Transverse colon (tissue), 4 donors: ENCODE measurements at regions not wholly inside any gene's neighbourhood (a gene's known extent, or its start where the extent isn't known, plus 50 kb on each side); places are given as distances from the start of the nearest gene placed in this dataset.

Experiments
- DNase-seq: peaks from one replicate; pipeline ENCODE4 v3.0.0-alpha.2; 2019
- H3K27ac ChIP-seq, 4 donors: fragments of 200-600 bp; sonication (generic); 2 replicates each; pipeline ENCODE4 v1.5.1; 2016 to 2018; ENCODE audit warnings: inconsistent platforms in 4 of 4
- H3K27me3 ChIP-seq: fragments of 200-600 bp; sonication (generic); 2 replicates; pipeline ENCODE4 v1.5.1; 2017; ENCODE audit warnings: inconsistent platforms
- H3K36me3 ChIP-seq, 4 donors: fragments of 200-600 bp; sonication (generic); 2 replicates each; pipeline ENCODE4 v1.5.1; 2017 to 2019; ENCODE audit warnings: inconsistent platforms in 4 of 4
- H3K4me1 ChIP-seq, 4 donors: fragments of 200-600 bp; sonication (generic); 2 replicates each; pipeline ENCODE4 v1.5.1; 2017 to 2020; ENCODE audit warnings: inconsistent platforms in 4 of 4
- H3K4me3 ChIP-seq, 4 donors: fragments of 200-600 bp; sonication (generic); 1 replicate in 1 of 4; 2 replicates in 3 of 4; pipeline versions ENCODE4 v1.5.1 to v1.6.1; 2017 to 2019; ENCODE audit warnings: inconsistent platforms in 4 of 4
- H3K9me3 ChIP-seq, 2 donors: fragments of 200-600 bp; sonication (generic); 2 replicates each; pipeline ENCODE4 v1.5.1; 2017 to 2019; ENCODE audit warnings: inconsistent platforms in 2 of 2
- EP300 ChIP-seq: sonication (generic); formaldehyde crosslinking; IDR thresholded peaks from one replicate; pipeline ENCODE4 v1.6.1; 2017; ENCODE audit warnings: antibody characterized with exemption, low read depth
- POLR2A ChIP-seq: fragments of 450-650 bp; IDR thresholded peaks from one replicate; pipeline ENCODE4 v1.6.1; 2016; ENCODE audit warnings: antibody characterized with exemption, mild to moderate bottlenecking, moderate library complexity
- POLR2AphosphoS5 ChIP-seq, 3 donors: sonication (generic); formaldehyde crosslinking; IDR thresholded peaks; one replicate each; pipeline ENCODE4 v1.6.1; 2016; ENCODE audit warnings: antibody characterized with exemption in 3 of 3
- WGBS, 2 donors: methylation state at CpG; one replicate each; pipeline ENCODE4 v1.1.5; 2018; ENCODE audit warnings: low coverage in 1 of 2; 5-methylcytosine and 5-hydroxymethylcytosine counted together
- in situ Hi-C, 4 donors: fragments of 200-750 bp; cut with MboI; loops; one replicate each; pipeline versions ENCODE4 v1.15.0 to v1.15.1; 2017; ENCODE audit warnings: low sequenced_read_pairs in 3 of 4, low pct_ligation_motif_present in 1 of 4, low pct_unique_long_range_greater_than_20kb in 1 of 4
- intact Hi-C: fragments of 100-400 bp; cut with DNase I; formaldehyde crosslinking; loops from one replicate; pipeline ENCODE4 v1.15.1; 2023; ENCODE audit warnings: low total_unique reads
- TF ChIP-seq, protein P1 (sequence below), 5 experiments: fragments of 200-600 bp in 3 of 5; fragments of 450-650 bp in 2 of 5; sonication (generic) in 3 of 5; IDR thresholded peaks; 1 replicate in 2 of 5; 2 replicates in 3 of 5; pipeline ENCODE4 v1.5.1; 2016 to 2017; ENCODE audit warnings: antibody characterized with exemption in 5 of 5, inconsistent platforms in 3 of 5, mild to moderate bottlenecking in 2 of 5, moderate library complexity in 1 of 5

DNA sequence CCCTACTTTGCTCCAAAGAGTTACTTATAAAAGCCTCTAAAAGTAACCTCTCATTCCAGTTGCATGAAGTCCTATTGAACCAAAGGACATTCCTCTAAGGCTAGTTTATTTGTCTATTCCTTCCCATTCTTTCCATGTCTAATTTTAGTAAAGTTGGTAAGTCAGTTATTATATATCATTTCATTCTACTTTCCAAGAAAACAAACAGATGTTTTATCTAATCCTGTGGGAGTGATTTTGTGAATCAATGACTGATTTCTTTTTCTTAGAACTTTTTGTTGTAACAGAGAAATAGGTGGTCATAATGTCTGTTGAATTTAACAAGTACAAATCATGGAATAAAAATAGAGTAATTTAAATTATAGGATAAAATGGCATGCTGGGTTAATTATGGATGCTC is 286.3 kb downstream of the FSIP2 start:
- H3K27ac ChIP-seq: no peak overlapping the region
- in situ Hi-C loops: no loop called here
- no peaks in the 10 kb centered on the region for H3K27me3 ChIP-seq
- H3K9me3 ChIP-seq: peaks cover 3 to 4% of the 10 kb centered on the region in 2 donors
- no peaks in the 10 kb centered on the region for H3K36me3 ChIP-seq
- intact Hi-C loops: no loop called here
- TF ChIP-seq, protein P1, sequence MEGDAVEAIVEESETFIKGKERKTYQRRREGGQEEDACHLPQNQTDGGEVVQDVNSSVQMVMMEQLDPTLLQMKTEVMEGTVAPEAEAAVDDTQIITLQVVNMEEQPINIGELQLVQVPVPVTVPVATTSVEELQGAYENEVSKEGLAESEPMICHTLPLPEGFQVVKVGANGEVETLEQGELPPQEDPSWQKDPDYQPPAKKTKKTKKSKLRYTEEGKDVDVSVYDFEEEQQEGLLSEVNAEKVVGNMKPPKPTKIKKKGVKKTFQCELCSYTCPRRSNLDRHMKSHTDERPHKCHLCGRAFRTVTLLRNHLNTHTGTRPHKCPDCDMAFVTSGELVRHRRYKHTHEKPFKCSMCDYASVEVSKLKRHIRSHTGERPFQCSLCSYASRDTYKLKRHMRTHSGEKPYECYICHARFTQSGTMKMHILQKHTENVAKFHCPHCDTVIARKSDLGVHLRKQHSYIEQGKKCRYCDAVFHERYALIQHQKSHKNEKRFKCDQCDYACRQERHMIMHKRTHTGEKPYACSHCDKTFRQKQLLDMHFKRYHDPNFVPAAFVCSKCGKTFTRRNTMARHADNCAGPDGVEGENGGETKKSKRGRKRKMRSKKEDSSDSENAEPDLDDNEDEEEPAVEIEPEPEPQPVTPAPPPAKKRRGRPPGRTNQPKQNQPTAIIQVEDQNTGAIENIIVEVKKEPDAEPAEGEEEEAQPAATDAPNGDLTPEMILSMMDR (IDR thresholded peaks at IDR 0.05): no peak
- TF ChIP-seq POLR2A (no peak), POLR2AphosphoS5 (IDR thresholded peaks at IDR 0.05) (no peak), EP300 (no peak)
- no peak overlapping the region for H3K4me3 ChIP-seq
- no peaks in the 10 kb centered on the region for H3K4me1 ChIP-seq
- DNase-seq: no peak

DNA sequence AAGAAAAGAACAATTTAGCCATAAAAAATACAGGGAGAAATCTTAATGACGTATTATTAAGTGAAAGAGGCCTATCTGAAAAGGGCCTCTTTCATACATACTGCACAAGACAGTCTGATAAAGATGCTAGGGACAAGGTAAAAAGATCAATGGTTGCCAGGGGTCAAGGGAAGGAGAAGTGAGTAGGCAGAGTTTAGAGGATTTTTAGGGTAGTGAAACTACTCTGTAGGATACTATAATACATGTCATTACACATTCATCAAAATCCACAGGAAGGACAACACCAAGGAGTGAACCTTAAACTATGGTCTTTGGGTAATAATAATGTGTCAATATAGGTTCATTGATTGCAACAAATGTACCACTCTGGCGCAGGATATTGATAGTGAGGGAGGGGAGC is 289.3 kb downstream of the FSIP2 start:
- Histone ChIP-seq H3K27me3 (no peaks in the 10 kb centered on the region), H3K36me3 (no peaks in the 10 kb centered on the region), H3K4me3 (no peak overlapping the region), H3K27ac (no peak overlapping the region), H3K9me3 (no peaks in the 10 kb centered on the region), H3K4me1 (no peaks in the 10 kb centered on the region)
- TF ChIP-seq POLR2A (no peak), POLR2AphosphoS5 (IDR thresholded peaks at IDR 0.05) (no peak), EP300 (no peak)
- TF ChIP-seq, protein P1 (IDR thresholded peaks at IDR 0.05): no peak
- in situ Hi-C loops: no loop called here
- no peak for DNase-seq
- intact Hi-C loops: no loop called here
- 90 to 94% methylated on average over 2 of the region's 2 CpGs for WGBS, 2 donors

DNA sequence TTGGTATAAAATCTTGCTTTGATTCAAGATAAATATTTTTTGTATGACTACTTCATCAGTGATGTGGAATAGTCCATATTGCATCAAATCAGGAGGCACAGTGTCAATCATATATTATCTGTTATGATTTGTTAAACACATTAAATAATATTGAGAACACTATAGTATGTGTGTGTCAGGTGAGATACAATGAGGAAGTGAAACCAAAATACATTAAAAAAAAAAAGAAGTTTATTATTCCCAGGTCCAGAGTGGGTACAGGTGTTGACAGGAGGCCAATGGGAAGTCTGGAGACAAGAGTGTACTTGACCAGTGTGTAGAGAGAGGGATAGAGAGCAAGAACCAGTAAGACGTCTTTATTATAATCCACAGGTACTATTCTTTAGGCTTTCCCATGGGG is 292.6 kb downstream of the FSIP2 start:
- no peaks in the 10 kb centered on the region for H3K9me3 ChIP-seq
- no peaks in the 10 kb centered on the region for H3K36me3 ChIP-seq
- no peaks in the 10 kb centered on the region for H3K4me1 ChIP-seq
- H3K4me3 ChIP-seq: no peak overlapping the region
- in situ Hi-C loops: no loop called here
- TF ChIP-seq, protein P1 (IDR thresholded peaks at IDR 0.05): no peak
- TF ChIP-seq POLR2AphosphoS5 (IDR thresholded peaks at IDR 0.05): no peak
- no peak for TF ChIP-seq POLR2A
- no peak for TF ChIP-seq EP300
- no peak overlapping the region for H3K27ac ChIP-seq
- DNase-seq: no peak
- WGBS, 2 donors: 90 to 100% methylated on average over 1 of the region's 1 CpG
- H3K27me3 ChIP-seq: no peaks in the 10 kb centered on the region
- intact Hi-C loops: no loop called here

DNA sequence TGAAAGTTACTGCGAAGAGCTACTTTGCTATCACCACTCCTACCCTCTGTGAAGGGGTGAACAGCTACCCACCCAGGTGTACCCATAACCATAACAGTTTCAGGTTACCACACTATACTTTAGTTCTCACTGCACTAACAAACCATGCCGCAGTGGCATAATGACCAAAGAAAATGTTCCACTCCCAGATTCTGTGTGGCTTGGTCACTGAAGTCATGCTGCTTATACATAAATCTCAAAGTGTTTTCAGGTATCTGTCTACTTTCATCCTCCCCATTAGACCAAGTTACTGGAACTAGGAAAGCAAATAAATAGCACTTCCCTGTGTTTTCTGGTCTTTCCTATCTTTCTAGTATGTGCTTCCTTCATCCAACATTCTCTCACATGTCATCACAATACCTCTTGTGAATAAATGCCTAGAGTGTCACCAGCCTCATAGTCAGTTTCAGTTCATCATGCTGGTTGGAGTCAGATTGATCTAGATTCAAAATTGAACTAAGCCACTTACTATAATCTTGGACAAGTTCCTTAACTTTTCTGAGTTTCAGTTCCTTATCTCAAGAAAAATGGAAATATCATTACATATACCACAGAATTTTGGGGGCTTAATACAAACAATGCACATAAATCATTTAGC is 293.6 kb downstream of the FSIP2 start:
- Histone ChIP-seq H3K9me3 (no peaks in the 10 kb centered on the region), H3K27ac (no peak overlapping the region), H3K27me3 (no peaks in the 10 kb centered on the region), H3K4me3 (no peak overlapping the region), H3K4me1 (no peaks in the 10 kb centered on the region), H3K36me3 (no peaks in the 10 kb centered on the region)
- WGBS, 2 donors: 93 to 100% methylated on average over 1 to 2 of the region's 2 CpGs
- no peak for DNase-seq
- TF ChIP-seq POLR2AphosphoS5 (IDR thresholded peaks at IDR 0.05): no peak
- TF ChIP-seq, protein P1 (IDR thresholded peaks at IDR 0.05): no peak
- no peak for TF ChIP-seq POLR2A
- TF ChIP-seq EP300: no peak
- intact Hi-C loops (no loop called here), in situ Hi-C loops (no loop called here)
